HCT116 (cell line): ENCODE measurements at regions not wholly inside any gene's neighbourhood (a gene's known extent, or its start where the extent isn't known, plus 50 kb on each side); places are given as distances from the start of the nearest gene placed in this dataset.

Source experiments
- ATAC-seq: fragments of 200-7000 bp; cut with Tn5 transposase; 2 replicates; pipeline ENCODE4 v1.9.1; 2020; ENCODE audit warnings: mild to moderate bottlenecking, moderate library complexity
- BruUV-seq: library from RNA; stranded (reverse); fragments of 400-500 nt; replicated peaks from 2 replicates; lab custom pipeline; 2021; lab: Mats Ljungman, UMichigan
- CTCF ChIA-PET: fragments of 300-600 bp; sonication (Branson Sonifier 250); formaldehyde crosslinking; loops from one replicate; lab custom pipeline; 2021; ENCODE audit warnings: antibody characterized with exemption; lab: Charles Lee
- POLR2A ChIA-PET: fragments of 300-600, 350-600 bp; sonication (Branson Sonifier 250); formaldehyde crosslinking; loops from one replicate; lab custom pipeline; 2021; ENCODE audit warnings: antibody characterized with exemption; lab: Charles Lee
- RAD21 ChIA-PET, 2 experiments: fragments of 300-600 bp; sonication (Branson Sonifier 250); formaldehyde crosslinking; loops; one replicate each; lab custom pipeline; 2023; ENCODE audit warnings: low total read pairs in 2 of 2; ENCODE audit not compliant: uncharacterized antibody in 2 of 2, unreplicated experiment in 2 of 2, low non-redundant PET in 1 of 2; lab: Charles Lee
- DNase-seq: peaks from one replicate; pipeline ENCODE4 v3.0.0-alpha.2; 2010; ENCODE audit warnings: low read depth, low spot score
- H2AFZ ChIP-seq: fragments of 200-600 bp; shearing (Covaris generic), sonication (generic); 2 replicates; pipeline ENCODE4 v1.6.1; 2017; ENCODE audit warnings: low read depth, mixed run types, mixed read lengths, antibody characterized with exemption, low read length; ENCODE audit not compliant: poor library complexity, severe bottlenecking
- H3K27ac ChIP-seq: 2 replicates; pipeline ENCODE4 v1.5.1; 2012; ENCODE audit warnings: low read depth, low read length
- H3K27me3 ChIP-seq: fragments of 200-600 bp; sonication (generic); 2 replicates; pipeline ENCODE4 v1.6.1; 2016; ENCODE audit warnings: mixed run types, low read length, mixed read lengths; ENCODE audit not compliant: insufficient read depth
- H3K36me3 ChIP-seq, 2 experiments: fragments of 200-500 bp in 1 of 2; fragments of 200-600 bp in 1 of 2; sonication (Bioruptor generic) in 1 of 2; sonication (generic) in 1 of 2; 2 replicates each; pipeline versions ENCODE4 v1.5.1 to v1.6.1; 2014 to 2016; ENCODE audit warnings: low read length in 2 of 2, inconsistent platforms in 1 of 2, mixed read lengths in 1 of 2, mixed run types in 1 of 2; ENCODE audit not compliant: insufficient read depth in 2 of 2, control insufficient read depth in 1 of 2
- H3K4me1 ChIP-seq, 2 experiments: fragments of 200-600 bp in 1 of 2; sonication (generic) in 1 of 2; 2 replicates each; pipeline versions ENCODE4 v1.5.1 to v1.6.1; 2012 to 2017; ENCODE audit warnings: low read length in 2 of 2, inconsistent platforms in 1 of 2, mild to moderate bottlenecking in 1 of 2, mixed read lengths in 1 of 2, mixed run types in 1 of 2, moderate library complexity in 1 of 2; ENCODE audit not compliant: insufficient read depth in 2 of 2, control insufficient read depth in 1 of 2
- H3K4me2 ChIP-seq: fragments of 200-600 bp; sonication (generic); 2 replicates; pipeline ENCODE4 v1.6.1; 2017; ENCODE audit warnings: mixed run types, low read length, mixed read lengths
- H3K4me3 ChIP-seq, 2 experiments: fragments of 200-600 bp in 1 of 2; sonication (generic) in 1 of 2; replicated peaks in 1 of 2; 2 replicates each; pipeline ENCODE4 v1.5.1; 2011 to 2016; ENCODE audit warnings: low read length in 2 of 2, control low read depth in 1 of 2, low read depth in 1 of 2, mild to moderate bottlenecking in 1 of 2, mixed read lengths in 1 of 2, mixed run types in 1 of 2
- H3K79me2 ChIP-seq: fragments of 200-600 bp; sonication (generic); 2 replicates; pipeline ENCODE4 v1.6.1; 2017; ENCODE audit warnings: mild to moderate bottlenecking, mixed run types, low read length, moderate library complexity, mixed read lengths; ENCODE audit not compliant: insufficient read depth
- H3K9ac ChIP-seq: fragments of 200-600 bp; sonication (generic); 2 replicates; pipeline ENCODE4 v1.6.1; 2016; ENCODE audit warnings: low read length, mixed read lengths
- H3K9me2 ChIP-seq: fragments of 200-600 bp; sonication (generic), shearing (Covaris generic); 2 replicates; pipeline ENCODE4 v1.6.1; 2017; ENCODE audit warnings: mixed run types, mild to moderate bottlenecking, moderate library complexity; ENCODE audit not compliant: insufficient read depth
- H3K9me3 ChIP-seq, 2 experiments: fragments of 200-500 bp in 1 of 2; fragments of 200-600 bp in 1 of 2; sonication (Bioruptor generic) in 1 of 2; sonication (generic) in 1 of 2; 2 replicates each; pipeline ENCODE4 v1.6.1; 2014 to 2017; ENCODE audit warnings: low read length in 2 of 2, mixed read lengths in 2 of 2, inconsistent platforms in 1 of 2, low read depth in 1 of 2, mild to moderate bottlenecking in 1 of 2, mixed run types in 1 of 2, moderate library complexity in 1 of 2; ENCODE audit not compliant: control insufficient read depth in 1 of 2, insufficient read depth in 1 of 2
- H4K20me1 ChIP-seq: fragments of 200-600 bp; sonication (generic), shearing (Covaris generic); 2 replicates; pipeline ENCODE4 v1.6.1; 2017; ENCODE audit warnings: mixed run types, mild to moderate bottlenecking, moderate library complexity; ENCODE audit not compliant: insufficient read depth
- ATF3 ChIP-seq: IDR thresholded peaks from 2 replicates; pipeline ENCODE4 v1.6.1; 2012
- CTCF ChIP-seq, 3 experiments: fragments of 200-600 bp in 1 of 3; sonication (generic) in 1 of 3; IDR thresholded peaks in 2 of 3; conservative IDR thresholded peaks in 1 of 3; 2 replicates each; pipeline ENCODE4 v1.5.1; 2012 to 2017; ENCODE audit warnings: low read depth in 2 of 3, low read length in 2 of 3, antibody characterized with exemption in 1 of 3, borderline replicate concordance in 1 of 3, control low read depth in 1 of 3, mild to moderate bottlenecking in 1 of 3, mixed read lengths in 1 of 3, mixed run types in 1 of 3, moderate library complexity in 1 of 3; ENCODE audit not compliant: insufficient read depth in 1 of 3
- EZH2 ChIP-seq: fragments of 200-600 bp; sonication (generic); IDR thresholded peaks from 2 replicates; pipeline ENCODE4 v1.6.1; 2017; ENCODE audit warnings: antibody characterized with exemption, mixed run types
- ZBTB33 ChIP-seq: IDR thresholded peaks from 2 replicates; pipeline ENCODE4 v1.6.1; 2011; ENCODE audit warnings: mild to moderate bottlenecking, low read length, moderate library complexity; ENCODE audit not compliant: insufficient replicate concordance; ENCODE audit errors: extremely low read depth
- intact Hi-C: fragments of 100-400 bp; cut with micrococcal nuclease; formaldehyde crosslinking; loops from 2 replicates; pipeline ENCODE4 v1.10.0; 2022

GRCh38 chr2:187055463-187055862, 206.5 kb upstream of the ZSWIM2 start:
- ATAC-seq (no peak), DNase-seq (no peak)
- POLR2A ChIA-PET: no interaction called here
- Histone ChIP-seq H3K79me2 (no peaks in the 10 kb centered on the region), H3K36me3 (no peaks in the 10 kb centered on the region), H3K9me3 (no peaks in the 10 kb centered on the region), H3K9me2 (no peaks in the 10 kb centered on the region), H3K27ac (no peak overlapping the region), H3K4me2 (no peak overlapping the region), H2AFZ (no peak overlapping the region), H4K20me1 (no peaks in the 10 kb centered on the region), H3K9ac (no peak overlapping the region), H3K27me3 (no peaks in the 10 kb centered on the region), H3K4me3 (no peak overlapping the region), H3K4me1 (no peaks in the 10 kb centered on the region)
- RAD21 ChIA-PET: no interaction called here
- CTCF ChIA-PET: no interaction called here
- TF ChIP-seq EZH2: no peak
- no peak for TF ChIP-seq ZBTB33
- BruUV-seq: no TSS peak
- intact Hi-C loops: no loop called here

GRCh38 chr2:187054501-187055319, 205.7 kb upstream of the ZSWIM2 start:
- no peaks in the 10 kb centered on the region for H3K9me3 ChIP-seq
- no peak overlapping the region for H2AFZ ChIP-seq
- H3K27me3 ChIP-seq: no peaks in the 10 kb centered on the region
- ChIA-PET RAD21 (no interaction called here), CTCF (interaction anchor here (0.6 to 1.0 kb wide), 2 partner anchors 151 to 192 kb away, joined by 4 read pairs; no protein-coding TSS in a partner anchor), POLR2A (no interaction called here)
- no peaks in the 10 kb centered on the region for H3K79me2 ChIP-seq
- TF ChIP-seq CTCF (IDR thresholded peaks at IDR 0.05 in 2 of 3, conservative IDR thresholded peaks at IDR 0.05 in 1 of 3; ENCODE audit: borderline replicate concordance in 1 of 3, insufficient read depth in 1 of 3, low read depth in 2 of 3, low read length in 2 of 3) (peak in 2 of 3 experiments; percentile 41 to 53; a peak in 4 of 6 replicates), ATF3 (no peak)
- no peaks in the 10 kb centered on the region for H4K20me1 ChIP-seq
- H3K4me2 ChIP-seq: no peak overlapping the region
- H3K36me3 ChIP-seq: no peaks in the 10 kb centered on the region
- BruUV-seq: no TSS peak
- no peak overlapping the region for H3K4me3 ChIP-seq
- intact Hi-C loops: no loop called here
- H3K9ac ChIP-seq: no peak overlapping the region
- DNase-seq (no peak), ATAC-seq (peak; percentile 81)
- H3K4me1 ChIP-seq: no peaks in the 10 kb centered on the region
- no peaks in the 10 kb centered on the region for H3K9me2 ChIP-seq
- H3K27ac ChIP-seq: no peak overlapping the region
